ENCODE measurements at regions not wholly inside any gene's neighbourhood (a gene's known extent, or its start where the extent isn't known, plus 50 kb on each side); places are given as distances from the start of the nearest gene placed in this dataset.

- no peaks in the 10 kb centered on the region for H3K9me3 ChIP-seq
- intact Hi-C loops (cut with DNase I): no loop called here
- TF ChIP-seq POLR2A (IDR thresholded peaks at IDR 0.05) (no peak), CTCF (IDR thresholded peaks at IDR 0.05) (no peak), EP300 (IDR thresholded peaks at IDR 0.05) (no peak)
- DNase-seq: no peak
- H3K27me3 ChIP-seq: no peaks in the 10 kb centered on the region
- WGBS, 3 donors: 40 to 64% (median 52%) methylated on average over 5 of the region's 5 CpGs
- no peak overlapping the region for H3K27ac ChIP-seq
- no peak overlapping the region for H3K4me3 ChIP-seq
- no peaks in the 10 kb centered on the region for H3K4me1 ChIP-seq (ENCODE audit: insufficient read depth)
- no peaks in the 10 kb centered on the region for H3K36me3 ChIP-seq
Observed at GRCh38 chr13:50599046-50599445, 244.4 kb downstream of the DLEU7 start.

- no peak overlapping the region for H3K27ac ChIP-seq
- 31 to 52% (median 48%) methylated on average over 2 of the region's 2 CpGs for WGBS, 3 donors
- no peak for DNase-seq
- H3K4me1 ChIP-seq (ENCODE audit: insufficient read depth): no peaks in the 10 kb centered on the region
- H3K36me3 ChIP-seq: no peaks in the 10 kb centered on the region
- no peaks in the 10 kb centered on the region for H3K9me3 ChIP-seq
- intact Hi-C loops (cut with DNase I): no loop called here
- no peaks in the 10 kb centered on the region for H3K27me3 ChIP-seq
- TF ChIP-seq CTCF (IDR thresholded peaks at IDR 0.05): no peak
- no peak for TF ChIP-seq POLR2A (IDR thresholded peaks at IDR 0.05)
- TF ChIP-seq EP300 (IDR thresholded peaks at IDR 0.05): no peak
- H3K4me3 ChIP-seq: no peak overlapping the region
Observed at GRCh38 chr13:50599927-50600326, 243.6 kb downstream of the DLEU7 start.

GRCh38 chr13:50608370-50608769, 235.1 kb downstream of the DLEU7 start:
- H3K36me3 ChIP-seq: no peaks in the 10 kb centered on the region
- no peak for DNase-seq
- TF ChIP-seq CTCF (IDR thresholded peaks at IDR 0.05) (no peak), EP300 (IDR thresholded peaks at IDR 0.05) (no peak), POLR2A (IDR thresholded peaks at IDR 0.05) (no peak)
- 32 to 41% (median 35%) methylated on average over 7 of the region's 7 CpGs for WGBS, 3 donors
- intact Hi-C loops (cut with DNase I): no loop called here
- no peak overlapping the region for H3K4me3 ChIP-seq
- no peak overlapping the region for H3K27ac ChIP-seq
- no peaks in the 10 kb centered on the region for H3K27me3 ChIP-seq
- no peaks in the 10 kb centered on the region for H3K4me1 ChIP-seq (ENCODE audit: insufficient read depth)
- H3K9me3 ChIP-seq: no peaks in the 10 kb centered on the region

GRCh38 chr13:50609011-50609410, 234.5 kb downstream of the DLEU7 start:
- no peak overlapping the region for H3K27ac ChIP-seq
- no peaks in the 10 kb centered on the region for H3K27me3 ChIP-seq
- H3K9me3 ChIP-seq: no peaks in the 10 kb centered on the region
- TF ChIP-seq CTCF (IDR thresholded peaks at IDR 0.05) (no peak), POLR2A (IDR thresholded peaks at IDR 0.05) (no peak), EP300 (IDR thresholded peaks at IDR 0.05) (no peak)
- H3K36me3 ChIP-seq: no peaks in the 10 kb centered on the region
- no peak for DNase-seq
- H3K4me3 ChIP-seq: no peak overlapping the region
- WGBS, 3 donors: 42 to 51% (median 43%) methylated on average over 3 of the region's 3 CpGs
- H3K4me1 ChIP-seq (ENCODE audit: insufficient read depth): no peaks in the 10 kb centered on the region
- intact Hi-C loops (cut with DNase I): no loop called here

- no peak for TF ChIP-seq CTCF (IDR thresholded peaks at IDR 0.05)
- TF ChIP-seq EP300 (IDR thresholded peaks at IDR 0.05): no peak
- TF ChIP-seq POLR2A (IDR thresholded peaks at IDR 0.05): no peak
- H3K27me3 ChIP-seq: no peaks in the 10 kb centered on the region
- 76 to 80% (median 78%) methylated on average over 2 of the region's 2 CpGs for WGBS, 3 donors
Observed at GRCh38 chr13:50610238-50610637, 233.3 kb downstream of the DLEU7 start.

More at GRCh38 chr13:50610238-50610637, 233.3 kb downstream of the DLEU7 start:
- Histone ChIP-seq H3K27ac (no peak overlapping the region), H3K4me1 (ENCODE audit: insufficient read depth) (no peaks in the 10 kb centered on the region), H3K36me3 (no peaks in the 10 kb centered on the region), H3K4me3 (no peak overlapping the region), H3K9me3 (no peaks in the 10 kb centered on the region)
- DNase-seq: no peak
- intact Hi-C loops (cut with DNase I): no loop called here

Measured in ovary (tissue), 7 donors.